ENCODE measurements at regions not wholly inside any gene's neighbourhood (a gene's known extent, or its start where the extent isn't known, plus 50 kb on each side); places are given as distances from the start of the nearest gene placed in this dataset.
"Not testable (repeated sequence)": the region's sequence is repeated elsewhere in the genome, so short reads cannot be mapped to it uniquely, and the experiment has no call there.

- DNase-seq (ENCODE audit: low read depth in 2 of 2) = not testable (repeated sequence)
Measured at GRCh38 chr1:116851189-116851588, 58.5 kb upstream of the PTGFRN start.

DNA sequence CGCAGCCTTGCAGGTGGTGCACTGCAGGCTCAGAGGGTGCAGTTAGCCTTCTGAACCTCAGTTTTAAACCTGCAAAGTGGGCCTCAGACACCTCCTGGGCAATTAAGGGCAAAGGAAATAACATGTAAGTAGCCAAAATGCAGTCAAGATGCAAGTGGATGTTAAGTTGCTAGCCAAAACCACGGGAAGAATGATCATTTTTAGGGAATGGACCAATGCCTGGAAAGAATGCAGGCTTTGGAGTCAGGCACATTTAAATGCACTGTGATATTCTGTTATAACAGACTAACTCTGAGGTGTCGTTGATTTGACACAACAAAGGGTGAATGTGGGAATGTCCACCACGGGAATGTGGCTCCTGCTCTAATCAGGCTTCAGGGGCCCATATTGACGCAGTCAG, 57.9 kb upstream of the PTGFRN start:
- DNase-seq (ENCODE audit: low read depth in 2 of 2) = no peak

- DNase-seq (ENCODE audit: low read depth in 2 of 2) = no peak
Measured at GRCh38 chr1:116852367-116852766, 57.3 kb upstream of the PTGFRN start.

- DNase-seq (ENCODE audit: low read depth in 2 of 2) = no peak
Measured at GRCh38 chr1:116852910-116853309, 56.8 kb upstream of the PTGFRN start.

DNA sequence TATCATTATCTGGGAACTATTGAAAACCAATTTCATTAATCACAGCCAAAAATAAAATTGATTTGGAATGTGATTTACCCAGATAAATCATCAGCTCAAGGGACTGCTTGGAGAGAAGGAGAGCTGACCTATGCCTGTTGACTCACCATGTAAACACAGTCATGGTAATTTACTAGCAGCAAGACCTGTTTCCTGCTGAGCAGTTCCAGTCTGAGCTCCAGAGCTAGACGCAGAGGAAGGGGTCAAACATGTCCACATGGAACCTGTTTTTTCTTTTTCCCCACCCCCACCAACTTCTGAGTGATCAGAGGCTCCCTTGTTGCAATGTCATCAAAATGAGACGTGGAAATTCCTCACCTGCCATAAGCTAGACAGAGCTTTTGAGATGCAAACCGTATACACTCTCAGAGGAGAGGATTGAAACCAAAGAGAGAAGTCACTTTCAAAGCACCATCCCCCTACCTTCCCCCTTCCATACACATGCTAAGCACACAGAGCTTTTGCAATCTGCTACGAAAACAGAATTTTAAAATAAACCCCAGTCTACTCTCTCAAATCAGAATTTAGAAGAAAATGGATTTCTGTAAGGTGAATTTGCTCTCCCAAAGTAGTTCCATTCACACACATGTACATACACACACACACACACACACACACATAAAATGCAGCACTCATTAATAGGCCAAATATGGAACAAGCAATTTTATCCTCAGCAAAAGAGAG, 55.9 kb upstream of the PTGFRN start:
- no peak for DNase-seq (ENCODE audit: low read depth in 2 of 2)

DNA sequence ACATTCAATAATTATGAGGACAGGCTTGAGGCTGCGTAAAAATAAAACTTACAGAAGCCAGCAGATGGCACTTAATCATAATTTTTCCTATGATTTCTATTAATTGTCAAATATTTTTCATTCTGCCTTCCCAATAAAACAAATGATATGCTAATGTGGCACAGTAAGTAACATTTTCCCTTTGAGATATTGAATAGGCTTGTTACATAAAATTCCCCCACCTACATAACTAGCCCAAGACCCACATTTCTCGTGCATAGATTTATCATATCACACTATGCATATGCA, 55.4 kb upstream of the PTGFRN start:
- no peak for DNase-seq (ENCODE audit: low read depth in 2 of 2)

- no peak for DNase-seq (ENCODE audit: low read depth in 2 of 2)
Measured at GRCh38 chr1:116854716-116855115, 55.0 kb upstream of the PTGFRN start.

- no peak for DNase-seq (ENCODE audit: low read depth in 2 of 2)
Measured at GRCh38 chr1:116855191-116855619, 54.5 kb upstream of the PTGFRN start.

- DNase-seq (ENCODE audit: low read depth in 2 of 2) = no peak
Measured at GRCh38 chr1:116855773-116856201, 53.9 kb upstream of the PTGFRN start.

DNA sequence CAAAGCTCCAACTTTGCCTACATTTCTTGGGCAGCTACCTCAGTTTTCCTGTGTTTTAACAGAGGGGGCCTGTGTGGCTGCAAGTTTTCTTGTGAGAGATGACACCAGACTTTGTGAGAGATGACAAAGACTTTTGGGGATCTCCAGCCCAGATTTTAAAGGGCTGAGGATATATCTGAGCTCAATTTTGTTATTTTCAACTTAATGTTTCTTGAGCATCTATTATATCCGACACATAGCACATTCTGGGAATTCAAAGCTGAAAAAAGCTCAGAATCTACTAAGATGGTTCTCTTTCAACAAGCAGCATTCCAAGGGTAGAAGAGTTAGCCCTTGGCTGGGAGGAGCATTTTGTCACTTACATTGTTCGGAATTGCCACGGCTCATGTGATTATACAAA, 53.4 kb upstream of the PTGFRN start:
- no peak for DNase-seq (ENCODE audit: low read depth in 2 of 2)

- no peak for DNase-seq (ENCODE audit: low read depth in 2 of 2)
Measured at GRCh38 chr1:116857092-116857491, 52.6 kb upstream of the PTGFRN start.
